CD1c-positive myeloid dendritic cell (primary cell): ENCODE measurements at regions not wholly inside any gene's neighbourhood (a gene's known extent, or its start where the extent isn't known, plus 50 kb on each side); places are given as distances from the start of the nearest gene placed in this dataset.

Experiments
- DNase-seq: peaks from one replicate; pipeline ENCODE4 v3.0.0-alpha.2; 2016; ENCODE audit errors: extremely low spot score

DNA sequence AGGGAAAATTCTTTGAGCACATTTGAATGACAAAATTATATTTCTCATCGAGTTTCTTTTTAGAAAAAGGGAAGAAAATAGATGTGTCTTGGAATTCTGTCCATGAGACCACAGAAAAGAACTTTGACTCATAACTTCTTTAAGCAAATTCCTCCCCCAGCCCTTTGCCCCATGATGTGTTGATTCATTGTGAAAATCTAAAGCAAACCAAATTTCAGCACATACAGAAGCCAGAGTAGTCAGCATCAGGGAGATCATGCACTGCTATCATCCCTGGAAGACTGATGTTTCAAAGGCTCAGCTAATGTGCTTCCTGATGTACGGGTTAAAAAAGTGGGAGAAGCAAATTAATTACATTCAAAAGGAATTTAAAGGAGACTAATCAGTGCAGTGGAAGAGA is 159.7 kb downstream of the FAT3 start:
- no peak for DNase-seq

- no peak for DNase-seq
Observed at GRCh38 chr11:92384802-92385201, 160.2 kb downstream of the FAT3 start.

- DNase-seq, result no peak
Observed at GRCh38 chr11:92386577-92386976, 162.0 kb downstream of the FAT3 start.

GRCh38 chr11:92387859-92388258 is 163.2 kb downstream of the FAT3 start:
- no peak for DNase-seq

DNA sequence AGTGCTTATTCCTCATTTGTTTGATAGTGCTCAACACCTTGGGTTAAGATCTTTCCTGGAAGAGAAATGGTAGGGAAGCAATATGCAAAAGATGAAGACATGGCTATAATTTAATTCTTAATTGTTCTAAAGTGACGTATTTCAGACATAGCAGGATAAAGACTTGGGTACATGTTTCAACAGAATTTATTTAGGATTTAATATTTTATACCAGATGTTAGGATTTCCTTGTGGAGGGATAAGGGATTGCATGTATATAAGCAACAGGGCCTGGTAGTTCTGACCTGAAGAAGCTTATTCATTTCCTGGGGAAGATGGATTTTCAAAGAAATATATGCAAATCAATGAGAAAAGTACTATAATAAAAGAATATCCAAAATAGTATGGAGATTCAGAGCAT is 163.8 kb downstream of the FAT3 start:
- no peak for DNase-seq

DNA sequence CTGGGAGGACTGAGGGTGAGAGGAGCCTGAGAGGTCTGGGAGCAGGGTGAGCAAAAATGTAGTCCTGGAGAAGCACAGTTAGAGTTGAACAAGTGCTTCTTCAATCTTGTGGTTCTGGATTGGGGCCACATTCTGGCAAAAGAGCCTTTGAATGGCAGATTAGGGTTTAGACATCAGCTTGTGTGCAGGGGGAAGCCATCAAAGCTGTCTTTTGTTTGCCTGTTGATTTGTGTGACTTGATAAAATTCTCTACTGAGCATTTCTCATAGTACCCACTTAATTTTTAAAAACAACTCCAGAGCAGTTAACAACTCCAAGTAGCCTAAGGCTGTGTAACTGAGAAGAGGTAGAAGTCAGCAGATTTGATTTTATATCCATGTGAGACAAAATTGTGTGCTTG is 166.2 kb downstream of the FAT3 start:
- DNase-seq, result no peak

- no peak for DNase-seq
Observed at GRCh38 chr11:92391364-92391763, 166.7 kb downstream of the FAT3 start.

- DNase-seq, result no peak
Observed at GRCh38 chr11:92391808-92392207, 167.2 kb downstream of the FAT3 start.

DNA sequence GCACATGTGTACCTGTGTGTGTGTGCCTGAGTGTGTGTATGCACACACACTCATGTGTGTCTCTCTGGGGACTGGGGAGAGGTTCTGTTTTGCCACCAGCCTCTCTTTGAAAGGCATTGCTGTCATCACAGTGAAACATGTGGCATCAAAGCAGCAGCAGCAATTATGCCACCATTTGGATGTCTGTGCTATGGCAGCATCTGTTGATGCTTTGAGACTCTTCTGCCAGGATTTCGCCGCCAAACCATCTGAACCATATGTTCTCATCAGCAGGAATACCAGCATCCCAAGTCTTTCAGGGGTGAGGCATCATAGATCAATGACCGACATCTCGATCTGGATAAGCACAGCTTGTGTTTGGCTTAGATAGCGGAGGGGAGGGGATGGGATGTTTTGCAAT is 168.6 kb downstream of the FAT3 start:
- DNase-seq, result no peak

DNA sequence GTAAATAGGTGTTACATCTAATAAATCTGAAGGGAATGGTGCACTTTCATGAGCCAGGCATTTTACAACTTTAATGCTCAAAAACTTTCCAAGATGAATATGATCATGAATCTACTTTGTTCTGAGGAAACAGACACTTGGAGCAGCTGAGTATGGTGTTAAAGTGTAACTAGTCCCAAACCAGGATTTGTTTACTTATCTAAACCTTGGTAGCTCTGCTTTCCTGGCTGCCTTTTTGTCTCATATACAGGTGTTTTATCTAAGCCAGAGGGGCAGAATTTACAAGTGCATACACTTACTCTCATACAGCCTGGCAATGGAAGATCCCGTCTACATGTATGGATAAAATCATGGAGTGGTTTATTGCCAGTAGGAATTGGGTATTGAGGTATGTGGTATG is 171.5 kb downstream of the FAT3 start:
- DNase-seq, result no peak

- no peak for DNase-seq
Observed at GRCh38 chr11:92397221-92397755, 172.7 kb downstream of the FAT3 start.

- no peak for DNase-seq
Observed at GRCh38 chr11:92399705-92400104, 175.1 kb downstream of the FAT3 start.

DNA sequence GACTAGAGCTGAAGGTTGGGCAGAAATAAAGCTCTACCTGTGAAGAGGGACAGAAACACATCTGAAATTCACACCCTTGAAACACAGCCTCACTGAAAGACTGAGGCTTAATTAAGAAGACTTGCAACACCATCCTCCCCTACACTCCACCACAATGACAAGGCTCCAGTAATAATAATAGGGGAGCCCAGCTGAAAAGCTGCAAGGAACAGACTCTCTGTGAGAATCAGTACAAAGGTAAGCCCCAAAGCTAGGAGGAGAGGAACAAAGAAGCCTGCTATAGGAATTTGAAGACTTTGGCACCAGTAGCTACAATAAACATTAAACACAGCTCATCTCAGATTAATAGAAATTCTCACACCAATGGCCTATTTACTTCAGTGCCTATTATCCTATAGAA is 176.9 kb downstream of the FAT3 start:
- DNase-seq, result no peak

GRCh38 chr11:92406472-92406871 is 181.9 kb downstream of the FAT3 start:
- no peak for DNase-seq

DNA sequence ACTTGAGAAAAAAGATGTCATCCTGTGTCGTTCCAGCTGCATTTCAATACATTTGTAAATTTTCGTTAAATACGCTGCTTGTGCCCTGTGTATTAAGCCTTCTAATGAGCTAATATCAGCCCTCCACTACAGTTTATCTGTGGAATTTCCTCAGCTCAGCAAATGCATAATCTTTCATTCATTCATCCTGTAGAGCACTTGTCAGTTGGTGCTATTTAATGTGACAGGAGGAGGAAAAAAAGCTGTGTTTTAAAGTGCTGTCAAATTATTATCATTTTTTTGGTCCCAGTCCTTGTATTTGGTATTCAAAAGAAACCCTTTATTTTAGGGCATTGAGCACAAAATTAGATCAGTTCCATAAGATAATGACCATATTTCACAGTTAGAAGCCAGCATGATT is 184.7 kb downstream of the FAT3 start:
- no peak for DNase-seq

GRCh38 chr11:92409956-92410355 is 185.3 kb downstream of the FAT3 start:
- DNase-seq, result no peak

DNA sequence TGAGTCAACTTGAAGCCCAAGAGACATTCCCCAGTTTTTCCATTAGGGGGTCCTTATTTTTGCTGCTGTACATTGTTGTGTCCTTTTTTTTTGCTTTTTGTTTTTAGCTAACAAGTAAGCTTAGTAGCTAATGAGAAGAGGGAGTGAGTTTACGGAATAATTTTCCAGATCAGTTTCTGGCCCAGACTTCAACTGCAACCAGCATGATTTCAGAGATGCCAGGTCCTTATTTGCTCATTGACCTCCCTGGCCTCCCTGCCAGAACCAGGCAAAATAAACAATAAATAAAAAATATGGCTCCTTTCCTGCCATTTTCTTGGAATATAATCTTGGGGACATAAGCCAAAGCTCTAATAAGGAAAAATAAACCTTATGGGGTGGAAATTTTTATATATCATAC is 185.9 kb downstream of the FAT3 start:
- DNase-seq, result no peak

GRCh38 chr11:92411431-92411830 is 186.8 kb downstream of the FAT3 start:
- no peak for DNase-seq

DNA sequence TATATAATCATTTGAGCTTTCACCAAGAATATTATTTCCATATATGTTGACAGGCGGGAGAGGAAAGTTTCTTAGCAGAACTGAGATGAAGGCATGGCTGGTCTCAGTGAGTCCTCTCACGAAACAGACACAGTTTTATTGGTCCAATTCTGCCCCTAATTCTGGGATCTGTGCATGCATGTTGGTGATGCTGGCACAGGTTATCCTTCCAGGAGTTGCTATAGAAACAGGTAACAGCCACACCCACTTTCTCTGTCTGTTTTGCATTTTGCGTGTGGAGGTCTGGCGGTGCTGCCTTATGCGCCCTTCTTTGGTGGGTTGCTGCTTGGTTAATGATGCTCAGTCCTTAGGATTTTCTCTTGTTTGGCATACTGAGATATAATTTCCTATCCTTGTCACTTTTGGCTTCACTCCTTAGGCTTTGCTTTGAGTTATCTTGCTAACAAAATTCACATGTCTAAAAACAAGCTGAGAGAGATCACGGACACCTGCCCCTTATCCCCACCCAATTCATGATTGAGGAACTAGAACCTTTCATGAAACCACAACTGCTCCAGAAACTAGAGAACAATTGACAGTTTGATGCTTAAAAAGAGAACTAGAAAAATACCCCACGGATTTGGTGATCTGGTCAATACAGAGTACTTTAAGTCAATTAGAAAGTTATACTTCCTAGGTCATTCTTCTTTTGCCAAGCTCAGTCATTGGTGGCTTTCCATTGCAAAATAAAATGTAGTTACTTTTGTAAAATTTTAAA is 189.3 kb downstream of the FAT3 start:
- no peak for DNase-seq

GRCh38 chr11:92416971-92417725 is 192.5 kb downstream of the FAT3 start:
- DNase-seq, result no peak

DNA sequence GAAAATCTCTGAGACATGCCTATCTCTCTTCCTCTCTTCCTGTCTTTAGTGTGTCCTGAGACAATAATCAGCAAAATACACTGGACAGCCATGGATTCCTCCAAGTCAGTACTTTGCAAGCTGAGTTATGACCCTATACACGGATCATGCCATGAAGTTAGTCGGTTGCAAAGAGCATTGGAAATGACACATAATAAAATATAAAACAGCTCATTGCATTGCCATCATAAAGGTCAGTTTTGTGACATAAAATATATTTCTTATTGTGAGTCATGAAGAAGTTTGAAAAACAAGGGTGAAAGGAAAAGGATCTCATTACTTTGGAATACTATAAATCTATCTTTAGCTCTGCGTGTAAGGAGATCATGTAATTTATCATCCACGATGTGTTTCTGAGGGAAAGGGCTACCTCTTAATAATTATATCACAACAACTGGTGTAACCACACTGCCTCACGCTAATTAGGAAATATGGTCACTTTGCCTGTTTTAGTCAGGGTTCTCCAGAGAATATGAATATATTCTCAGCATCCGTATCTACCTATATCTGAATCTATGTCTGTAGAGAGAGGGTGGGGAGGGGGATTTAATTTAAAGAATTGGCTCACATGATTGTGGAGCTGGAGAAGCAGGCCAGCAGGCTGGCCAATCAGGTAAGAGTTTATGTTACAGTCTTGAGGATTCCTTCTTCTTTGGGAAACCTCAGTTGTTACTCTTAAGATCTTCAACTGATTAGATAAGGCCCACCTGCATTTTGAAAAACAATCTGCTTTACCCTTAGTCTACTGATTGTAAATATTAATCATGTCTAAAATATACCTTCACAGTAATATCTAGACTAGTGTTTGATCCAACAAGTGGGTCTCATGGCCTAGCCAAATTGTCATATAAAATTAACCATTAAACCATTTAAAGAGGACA is 198.8 kb downstream of the FAT3 start:
- DNase-seq, result no peak

GRCh38 chr11:92424281-92424680 is 199.7 kb downstream of the FAT3 start:
- DNase-seq, result no peak
